DOHH2 (cell line): ENCODE measurements at regions not wholly inside any gene's neighbourhood (a gene's known extent, or its start where the extent isn't known, plus 50 kb on each side); places are given as distances from the start of the nearest gene placed in this dataset.

Source experiments
- H3F3A ChIP-seq: fragments of 200-600 bp; sonication (generic), shearing (Covaris generic); 2 replicates; pipeline ENCODE4 v1.6.0; 2016; ENCODE audit warnings: antibody characterized with exemption, mild to moderate bottlenecking; ENCODE audit not compliant: control insufficient read depth, insufficient read depth
- H3K27ac ChIP-seq: fragments of 200-600 bp; sonication (generic); 2 replicates; pipeline ENCODE4 v1.5.1; 2014; ENCODE audit warnings: low read depth, mild to moderate bottlenecking, low read length, moderate library complexity
- H3K27me3 ChIP-seq: fragments of 200-600 bp; sonication (generic); 2 replicates; pipeline ENCODE4 v1.6.1; 2014; ENCODE audit warnings: mild to moderate bottlenecking, low read length, mixed read lengths; ENCODE audit not compliant: control insufficient read depth
- H3K36me3 ChIP-seq: fragments of 200-600 bp; sonication (generic); 2 replicates; pipeline ENCODE4 v1.6.1; 2014; ENCODE audit warnings: mild to moderate bottlenecking, low read length, moderate library complexity, mixed read lengths; ENCODE audit not compliant: control insufficient read depth
- H3K4me1 ChIP-seq: fragments of 200-600 bp; sonication (generic); 2 replicates; pipeline ENCODE4 v1.6.1; 2014; ENCODE audit warnings: mild to moderate bottlenecking, low read length, mixed read lengths; ENCODE audit not compliant: control insufficient read depth
- H3K4me2 ChIP-seq: fragments of 200-600 bp; sonication (generic); 2 replicates; pipeline ENCODE4 v1.6.0; 2014; ENCODE audit warnings: mild to moderate bottlenecking, low read length, moderate library complexity
- H3K4me3 ChIP-seq: fragments of 200-600 bp; sonication (generic); 2 replicates; pipeline ENCODE4 v1.5.1; 2014; ENCODE audit warnings: mild to moderate bottlenecking, low read length, mixed read lengths
- H3K79me2 ChIP-seq: fragments of 200-600 bp; sonication (generic); 2 replicates; pipeline ENCODE4 v1.6.1; 2014; ENCODE audit warnings: mild to moderate bottlenecking, low read length, mixed read lengths; ENCODE audit not compliant: control insufficient read depth
- H3K9me2 ChIP-seq: fragments of 200-600 bp; sonication (generic); replicated peaks from 2 replicates; pipeline ENCODE4 v1.6.1; 2014; ENCODE audit warnings: mild to moderate bottlenecking, low read length, mixed read lengths; ENCODE audit not compliant: control insufficient read depth
- H3K9me3 ChIP-seq: fragments of 200-600 bp; sonication (generic); 2 replicates; pipeline ENCODE4 v1.6.1; 2014; ENCODE audit warnings: antibody characterized with exemption, low read length, mixed read lengths; ENCODE audit not compliant: control insufficient read depth, insufficient read depth
- H4K20me1 ChIP-seq: fragments of 200-600 bp; sonication (generic); 2 replicates; pipeline ENCODE4 v1.6.0; 2014; ENCODE audit warnings: low read depth, mild to moderate bottlenecking, antibody characterized with exemption, low read length, moderate library complexity; ENCODE audit not compliant: control insufficient read depth, insufficient read depth
- CTCF ChIP-seq: fragments of 200-600 bp; sonication (generic); IDR thresholded peaks from one replicate; pipeline ENCODE4 v1.5.1; 2014; ENCODE audit warnings: antibody characterized with exemption, mild to moderate bottlenecking, low read depth, low read length; ENCODE audit not compliant: poor library complexity, severe bottlenecking
- EZH2phosphoT487 ChIP-seq: fragments of 200-600 bp; sonication (generic); IDR thresholded peaks from 2 replicates; pipeline ENCODE4 v1.6.1; 2017; ENCODE audit warnings: borderline replicate concordance, mild to moderate bottlenecking, antibody characterized with exemption, low read length, moderate library complexity, mixed read lengths

GRCh38 chr20:55776176-55776575, 229.1 kb downstream of the CBLN4 start:
- no peak overlapping the region for H3K4me3 ChIP-seq
- H4K20me1 ChIP-seq, result no peaks in the 10 kb centered on the region
- TF ChIP-seq CTCF (no peak), EZH2phosphoT487 (no peak)
- H3K4me1 ChIP-seq, result no peaks in the 10 kb centered on the region
- no peaks in the 10 kb centered on the region for H3K9me3 ChIP-seq
- no peaks in the 10 kb centered on the region for H3K79me2 ChIP-seq
- H3K9me2 ChIP-seq, result no peaks in the 10 kb centered on the region
- no peaks in the 10 kb centered on the region for H3K27me3 ChIP-seq
- H3K4me2 ChIP-seq, result no peak overlapping the region
- H3F3A ChIP-seq, result no peaks in the 10 kb centered on the region
- no peaks in the 10 kb centered on the region for H3K36me3 ChIP-seq
- H3K27ac ChIP-seq, result no peak overlapping the region

- Histone ChIP-seq H3K79me2 (no peaks in the 10 kb centered on the region), H3K27me3 (no peaks in the 10 kb centered on the region), H3K9me2 (no peaks in the 10 kb centered on the region), H3K4me3 (no peak overlapping the region), H3F3A (no peaks in the 10 kb centered on the region), H3K36me3 (no peaks in the 10 kb centered on the region), H3K4me2 (no peak overlapping the region), H3K27ac (no peak overlapping the region), H3K4me1 (no peaks in the 10 kb centered on the region), H3K9me3 (no peaks in the 10 kb centered on the region), H4K20me1 (no peaks in the 10 kb centered on the region)
- no peak for TF ChIP-seq CTCF
- TF ChIP-seq EZH2phosphoT487, result no peak
Observed at GRCh38 chr20:55774628-55775027, 230.7 kb downstream of the CBLN4 start.

GRCh38 chr20:55761797-55762196, 243.5 kb downstream of the CBLN4 start:
- H3K9me2 ChIP-seq, result no peaks in the 10 kb centered on the region
- H3K79me2 ChIP-seq, result no peaks in the 10 kb centered on the region
- H3K4me1 ChIP-seq, result no peaks in the 10 kb centered on the region
- TF ChIP-seq CTCF (no peak), EZH2phosphoT487 (no peak)
- H3K9me3 ChIP-seq, result no peaks in the 10 kb centered on the region
- H3K27ac ChIP-seq, result no peak overlapping the region
- no peak overlapping the region for H3K4me2 ChIP-seq
- no peaks in the 10 kb centered on the region for H3F3A ChIP-seq
- no peaks in the 10 kb centered on the region for H4K20me1 ChIP-seq
- no peaks in the 10 kb centered on the region for H3K27me3 ChIP-seq
- no peaks in the 10 kb centered on the region for H3K36me3 ChIP-seq
- no peak overlapping the region for H3K4me3 ChIP-seq

- Histone ChIP-seq H3K27me3 (no peaks in the 10 kb centered on the region), H3K9me3 (no peaks in the 10 kb centered on the region), H3K4me3 (no peak overlapping the region), H3F3A (no peaks in the 10 kb centered on the region), H3K4me2 (no peak overlapping the region), H3K27ac (no peak overlapping the region), H3K36me3 (no peaks in the 10 kb centered on the region), H3K79me2 (no peaks in the 10 kb centered on the region), H3K9me2 (no peaks in the 10 kb centered on the region), H4K20me1 (no peaks in the 10 kb centered on the region), H3K4me1 (no peaks in the 10 kb centered on the region)
- TF ChIP-seq EZH2phosphoT487, result no peak
- TF ChIP-seq CTCF, result no peak
Observed at GRCh38 chr20:55761100-55761499, 244.2 kb downstream of the CBLN4 start.
